HG02623 (cell line): ENCODE measurements at regions not wholly inside any gene's neighbourhood (a gene's known extent, or its start where the extent isn't known, plus 50 kb on each side); places are given as distances from the start of the nearest gene placed in this dataset.

Experiments used
- ATAC-seq: cut with Tn5 transposase; IDR thresholded peaks from one replicate; pipeline ENCODE4 v1.9.1; 2021; ENCODE audit warnings: moderate library complexity; ENCODE audit not compliant: unreplicated experiment

DNA sequence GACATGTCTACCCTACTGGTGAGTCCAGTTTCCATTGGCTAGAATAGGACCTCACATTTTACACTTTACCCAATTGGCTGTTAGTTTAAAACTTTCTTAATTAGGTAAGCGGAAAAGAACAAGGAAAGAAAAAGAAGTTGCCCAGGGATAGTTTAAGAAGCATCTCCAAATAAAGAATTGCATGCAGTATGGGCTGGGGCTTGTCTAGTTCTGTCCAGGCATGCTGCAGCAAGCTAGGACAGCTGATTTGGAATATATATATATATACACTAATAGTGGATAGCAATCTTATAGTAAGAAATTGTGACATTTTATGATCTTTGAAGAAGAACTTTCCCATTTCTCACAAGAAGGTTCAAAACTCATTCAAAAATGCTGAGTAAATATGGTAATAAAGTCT, 90.0 kb upstream of the ERBB4 start:
- no peak for ATAC-seq

DNA sequence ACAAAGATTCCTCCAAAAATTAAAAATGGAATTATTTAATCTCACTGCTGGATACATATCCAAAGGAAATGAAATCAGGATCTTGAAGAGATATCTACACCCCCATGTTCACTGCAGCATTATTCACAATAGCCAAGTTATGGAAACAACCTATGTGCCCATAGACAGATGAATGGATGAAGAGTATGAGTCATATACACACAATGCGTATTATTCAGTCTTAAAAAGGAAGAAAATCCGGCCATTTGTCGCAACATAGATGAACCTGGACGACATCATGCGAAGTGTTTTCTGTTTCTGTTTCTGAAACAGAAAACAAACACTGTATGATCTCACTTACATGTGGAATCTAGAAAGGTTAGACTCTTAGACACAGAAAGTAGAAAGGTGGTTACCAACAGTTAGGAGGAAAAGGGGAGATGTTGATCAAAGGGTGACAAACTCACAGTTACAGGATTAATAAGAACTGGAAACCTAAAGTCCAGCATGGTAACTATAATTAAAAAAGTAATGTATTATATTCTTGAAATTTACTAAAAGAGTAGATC, 87.8 kb upstream of the ERBB4 start:
- no peak for ATAC-seq

- ATAC-seq, result no peak
These were observed 81.4 kb upstream of the ERBB4 start for GRCh38 chr2:212619954-212620353.

GRCh38 chr2:212618636-212619035, 80.0 kb upstream of the ERBB4 start:
- no peak for ATAC-seq

DNA sequence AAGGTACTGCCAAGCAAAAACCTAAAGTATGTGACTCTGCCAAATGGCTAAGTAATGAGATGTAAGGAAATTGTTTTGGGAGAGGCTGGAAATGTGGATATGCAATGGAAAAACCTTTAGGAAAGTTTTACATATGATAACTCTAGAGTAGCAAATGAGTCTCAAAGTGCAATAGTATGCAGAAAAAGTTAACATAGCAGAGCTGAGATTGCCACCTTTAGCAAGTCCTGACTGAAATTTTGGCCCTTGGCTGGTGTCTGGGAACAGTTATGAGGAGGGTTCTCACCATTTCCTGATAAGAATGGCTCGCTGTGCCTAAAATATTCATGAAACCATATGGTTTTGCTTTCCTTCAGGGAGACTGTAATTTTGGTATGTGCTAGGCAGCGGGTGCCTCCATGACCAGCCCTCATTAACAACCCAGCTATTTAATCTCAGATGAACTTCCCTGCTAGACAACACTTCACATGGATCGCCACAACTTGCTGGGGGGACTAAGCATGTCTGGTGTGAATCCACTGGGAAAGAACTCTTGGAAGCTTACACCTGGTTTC, 72.3 kb upstream of the ERBB4 start:
- ATAC-seq, result no peak

- no peak for ATAC-seq
These were observed 70.9 kb upstream of the ERBB4 start for GRCh38 chr2:212609479-212609878.

GRCh38 chr2:212607080-212607479, 68.5 kb upstream of the ERBB4 start:
- no peak for ATAC-seq

DNA sequence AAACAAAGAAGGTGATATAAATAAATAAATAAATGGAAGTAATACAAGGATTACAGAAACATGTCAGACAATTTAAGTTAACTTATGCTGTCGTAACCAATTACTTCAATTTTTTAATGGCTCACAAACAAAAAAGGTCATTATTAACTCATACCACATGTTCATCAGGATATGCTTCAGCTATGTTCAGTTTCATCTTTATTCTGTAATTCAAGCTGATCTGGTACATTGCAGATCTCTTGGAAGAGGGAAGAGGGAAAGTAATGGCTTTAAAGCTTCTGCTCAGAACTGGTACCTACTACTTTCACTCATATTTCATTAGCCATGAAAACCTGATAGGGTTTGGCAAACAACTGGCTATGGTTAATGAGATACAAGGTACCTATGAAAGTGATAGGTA, 67.6 kb upstream of the ERBB4 start:
- no peak for ATAC-seq

- no peak for ATAC-seq
These were observed 58.1 kb upstream of the ERBB4 start for GRCh38 chr2:212596688-212597087.

DNA sequence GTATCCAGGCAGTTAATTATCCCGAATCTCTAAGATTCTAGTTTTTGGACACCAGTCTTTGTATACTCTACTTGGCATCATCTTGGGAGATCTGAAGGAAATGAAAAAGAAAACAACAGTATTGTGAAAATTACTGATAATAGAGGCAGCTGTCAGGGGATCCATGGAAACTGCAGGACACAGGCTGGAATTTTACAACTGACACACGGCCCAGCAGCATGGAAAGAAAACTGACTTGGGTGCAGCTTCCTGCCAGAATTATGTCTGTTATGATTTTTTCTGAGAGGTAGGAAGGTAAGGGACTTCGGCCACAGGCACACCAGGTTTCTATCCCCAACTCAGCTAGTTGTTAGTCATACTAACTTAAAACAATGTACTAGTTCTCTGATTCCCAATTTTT, 57.7 kb upstream of the ERBB4 start:
- no peak for ATAC-seq

DNA sequence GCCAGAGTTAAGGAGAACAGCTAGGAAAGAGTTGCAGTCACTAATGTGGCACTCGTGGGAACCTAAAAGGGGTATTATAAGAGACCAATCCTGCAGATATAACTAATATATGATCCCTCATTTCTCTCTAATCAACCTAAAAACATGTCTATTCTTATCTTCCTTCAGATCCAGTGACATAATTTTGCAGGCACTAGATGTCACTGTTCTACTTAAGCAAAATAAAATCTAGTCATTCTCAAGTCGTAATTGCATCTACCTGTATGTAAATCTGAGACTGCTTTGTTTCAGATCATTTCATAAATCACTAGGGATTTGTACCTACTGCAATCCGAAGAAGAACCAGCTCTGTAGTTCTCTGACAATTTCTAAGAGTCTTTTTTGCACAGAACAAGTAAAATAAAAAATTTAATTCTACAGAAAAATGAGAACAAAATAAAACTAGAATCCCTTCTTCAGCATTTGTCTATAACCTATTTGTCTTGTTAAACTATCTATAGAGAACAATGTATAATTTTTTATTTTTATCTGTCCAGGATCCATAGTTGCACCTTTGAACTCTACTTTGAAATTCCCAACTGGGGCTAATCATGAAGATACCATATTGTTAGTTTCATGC, 56.5 kb upstream of the ERBB4 start:
- peak; percentile 44 for ATAC-seq

DNA sequence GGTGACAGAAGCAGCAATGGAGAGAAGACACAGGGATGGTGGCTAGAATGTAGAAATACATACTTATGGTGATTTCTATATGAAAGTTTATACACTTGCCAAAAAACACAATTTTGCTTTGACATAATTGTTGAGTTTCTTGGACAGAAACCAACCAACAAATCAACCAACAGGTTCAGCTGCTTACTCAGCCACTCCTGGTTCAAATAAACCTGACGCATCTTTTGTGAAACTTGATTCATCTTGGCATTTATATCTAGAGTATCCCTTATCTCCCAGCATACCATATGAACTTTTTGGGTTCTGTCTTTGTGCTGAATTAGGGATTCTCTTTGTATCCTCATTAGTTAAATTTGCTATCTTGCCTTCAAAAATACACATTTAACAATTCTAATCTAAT, 54.1 kb upstream of the ERBB4 start:
- ATAC-seq, result no peak
